T-helper 22 cell (primary cell): ENCODE measurements at regions not wholly inside any gene's neighbourhood (a gene's known extent, or its start where the extent isn't known, plus 50 kb on each side); places are given as distances from the start of the nearest gene placed in this dataset.

ENCODE experiments used
- DNase-seq: peaks from one replicate; pipeline ENCODE4 v3.0.0-alpha.2; 2020; ENCODE audit warnings: low read depth

- DNase-seq: no peak
Measured at GRCh38 chr4:123841447-123842121, 445.0 kb downstream of the SPRY1 start.

GRCh38 chr4:123843137-123843536 lies 446.5 kb downstream of the SPRY1 start:
- DNase-seq: no peak

- no peak for DNase-seq
Measured at GRCh38 chr4:123844374-123844773, 447.8 kb downstream of the SPRY1 start.

- DNase-seq: no peak
Measured at GRCh38 chr4:123846092-123846491, 449.5 kb downstream of the SPRY1 start.

GRCh38 chr4:123846561-123846960 lies 450.0 kb downstream of the SPRY1 start:
- DNase-seq: no peak

GRCh38 chr4:123848606-123849005 lies 452.0 kb downstream of the SPRY1 start:
- DNase-seq: no peak

GRCh38 chr4:123849495-123849894 lies 452.9 kb downstream of the SPRY1 start:
- no peak for DNase-seq

- DNase-seq: no peak
Measured at GRCh38 chr4:123851521-123851920, 454.9 kb downstream of the SPRY1 start.

- no peak for DNase-seq
Measured at GRCh38 chr4:123853651-123854050, 457.1 kb downstream of the SPRY1 start.

- DNase-seq: no peak
Measured at GRCh38 chr4:123856689-123857545, 460.3 kb downstream of the SPRY1 start.

GRCh38 chr4:123858465-123858864 lies 461.9 kb downstream of the SPRY1 start:
- no peak for DNase-seq

GRCh38 chr4:123862812-123863211 lies 466.2 kb downstream of the SPRY1 start:
- no peak for DNase-seq

GRCh38 chr4:123866796-123867195 lies 470.2 kb downstream of the SPRY1 start:
- DNase-seq: no peak

- DNase-seq: no peak
Measured at GRCh38 chr4:123867910-123868587, 471.5 kb downstream of the SPRY1 start.

- no peak for DNase-seq
Measured at GRCh38 chr4:123869286-123870215, 473.0 kb downstream of the SPRY1 start.

GRCh38 chr4:123870216-123870876 lies 473.8 kb downstream of the SPRY1 start:
- DNase-seq: no peak

GRCh38 chr4:123871341-123871740 lies 474.7 kb downstream of the SPRY1 start:
- no peak for DNase-seq

- no peak for DNase-seq
Measured at GRCh38 chr4:123874063-123874462, 477.5 kb downstream of the SPRY1 start.

GRCh38 chr4:123876143-123876542 lies 479.5 kb downstream of the SPRY1 start:
- DNase-seq: no peak

- no peak for DNase-seq
Measured at GRCh38 chr4:123876671-123877101, 480.1 kb downstream of the SPRY1 start.

GRCh38 chr4:123877551-123877950 lies 481.0 kb downstream of the SPRY1 start:
- DNase-seq: no peak
